Thymus (tissue), 11 donors: ENCODE measurements at regions not wholly inside any gene's neighbourhood (a gene's known extent, or its start where the extent isn't known, plus 50 kb on each side); places are given as distances from the start of the nearest gene placed in this dataset.

Experiments used
- DNase-seq, 9 donors: peaks; one replicate each; pipeline ENCODE4 v3.0.0-alpha.2; 2013; ENCODE audit warnings: low spot score in 9 of 9, low read depth in 6 of 9, missing footprints in 1 of 9
- H3K27ac ChIP-seq, 2 donors: one replicate each; pipeline ENCODE4 v1.5.1; 2013; ENCODE audit warnings: control low read depth in 1 of 2, low read depth in 1 of 2, low read length in 1 of 2, mild to moderate bottlenecking in 1 of 2, moderate library complexity in 1 of 2
- H3K27me3 ChIP-seq, 2 donors: one replicate each; pipeline ENCODE4 v1.5.1; 2013; ENCODE audit warnings: low read length in 1 of 2; ENCODE audit not compliant: control insufficient read depth in 2 of 2, insufficient read depth in 1 of 2
- H3K36me3 ChIP-seq, 2 donors: one replicate each; pipeline ENCODE4 v1.5.1; 2013; ENCODE audit warnings: low read length in 1 of 2, mild to moderate bottlenecking in 1 of 2, moderate library complexity in 1 of 2; ENCODE audit not compliant: control insufficient read depth in 2 of 2, insufficient read depth in 2 of 2
- H3K4me1 ChIP-seq, 2 donors: one replicate each; pipeline ENCODE4 v1.5.1; 2013; ENCODE audit warnings: low read length in 2 of 2; ENCODE audit not compliant: control insufficient read depth in 2 of 2, insufficient read depth in 2 of 2
- H3K4me3 ChIP-seq, 2 donors: one replicate each; pipeline ENCODE4 v1.5.1; 2013; ENCODE audit warnings: low read length in 2 of 2, control low read depth in 1 of 2, mild to moderate bottlenecking in 1 of 2
- H3K9me3 ChIP-seq, 2 donors: one replicate each; pipeline ENCODE4 v1.5.1; 2013; ENCODE audit warnings: low read length in 1 of 2, mild to moderate bottlenecking in 1 of 2; ENCODE audit not compliant: control insufficient read depth in 2 of 2, insufficient read depth in 1 of 2
- WGBS: extraction: QIAGEN DNeasy Blood & Tissue Kit; methylation state at CpG from one replicate; pipeline ENCODE4 v1.1.7; 2013; 5-methylcytosine and 5-hydroxymethylcytosine counted together
- donor health status: healthy.

GRCh38 chr9:81850724-81851123 is 77.5 kb upstream of the SPATA31D4 start:
- 92% methylated on average over 6 of the region's 6 CpGs for WGBS

GRCh38 chr9:81851340-81851739 is 76.9 kb upstream of the SPATA31D4 start:
- H3K27me3 ChIP-seq, result no peaks in the 10 kb centered on the region
- no peak for DNase-seq
- H3K27ac ChIP-seq, result no peak overlapping the region
- no peaks in the 10 kb centered on the region for H3K9me3 ChIP-seq
- no peaks in the 10 kb centered on the region for H3K36me3 ChIP-seq
- no peak overlapping the region for H3K4me3 ChIP-seq
- WGBS, result 94% methylated on average over 5 of the region's 5 CpGs
- H3K4me1 ChIP-seq, result no peaks in the 10 kb centered on the region

More at GRCh38 chr9:81850724-81851123, 77.5 kb upstream of the SPATA31D4 start:
- Histone ChIP-seq H3K9me3 (no peaks in the 10 kb centered on the region), H3K4me3 (no peak overlapping the region), H3K4me1 (no peaks in the 10 kb centered on the region), H3K36me3 (no peaks in the 10 kb centered on the region), H3K27me3 (no peaks in the 10 kb centered on the region), H3K27ac (no peak overlapping the region)
- no peak for DNase-seq

GRCh38 chr9:81852820-81853219 is 75.4 kb upstream of the SPATA31D4 start:
- Histone ChIP-seq H3K27ac (no peak overlapping the region), H3K4me1 (no peaks in the 10 kb centered on the region), H3K36me3 (no peaks in the 10 kb centered on the region), H3K9me3 (no peaks in the 10 kb centered on the region), H3K4me3 (no peak overlapping the region), H3K27me3 (no peaks in the 10 kb centered on the region)
- DNase-seq, result no peak
- WGBS, result 94% methylated on average over 1 of the region's 1 CpG

DNA sequence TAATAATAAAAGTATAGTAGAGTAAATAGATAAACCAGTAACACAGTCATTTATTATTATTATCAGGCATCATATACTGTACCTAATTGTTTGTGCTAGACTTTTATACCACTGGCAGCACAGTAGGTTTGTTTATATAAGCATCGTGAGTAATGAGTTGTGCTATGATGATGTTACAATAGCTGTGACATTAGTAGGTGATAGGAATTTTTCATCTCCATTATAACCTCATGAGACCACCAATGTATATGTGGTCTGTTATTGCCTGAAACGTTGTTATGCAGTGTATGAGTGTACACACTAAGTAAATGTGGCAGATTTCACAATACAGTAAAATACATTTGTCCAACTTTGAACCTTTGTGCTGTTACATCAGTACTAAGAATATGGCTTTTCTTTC is 72.7 kb upstream of the SPATA31D4 start:
- Histone ChIP-seq H3K9me3 (no peaks in the 10 kb centered on the region), H3K27ac (no peak overlapping the region), H3K4me3 (no peak overlapping the region), H3K27me3 (no peaks in the 10 kb centered on the region), H3K4me1 (no peaks in the 10 kb centered on the region), H3K36me3 (no peaks in the 10 kb centered on the region)
- 89% methylated on average over 2 of the region's 2 CpGs for WGBS
- no peak for DNase-seq

DNA sequence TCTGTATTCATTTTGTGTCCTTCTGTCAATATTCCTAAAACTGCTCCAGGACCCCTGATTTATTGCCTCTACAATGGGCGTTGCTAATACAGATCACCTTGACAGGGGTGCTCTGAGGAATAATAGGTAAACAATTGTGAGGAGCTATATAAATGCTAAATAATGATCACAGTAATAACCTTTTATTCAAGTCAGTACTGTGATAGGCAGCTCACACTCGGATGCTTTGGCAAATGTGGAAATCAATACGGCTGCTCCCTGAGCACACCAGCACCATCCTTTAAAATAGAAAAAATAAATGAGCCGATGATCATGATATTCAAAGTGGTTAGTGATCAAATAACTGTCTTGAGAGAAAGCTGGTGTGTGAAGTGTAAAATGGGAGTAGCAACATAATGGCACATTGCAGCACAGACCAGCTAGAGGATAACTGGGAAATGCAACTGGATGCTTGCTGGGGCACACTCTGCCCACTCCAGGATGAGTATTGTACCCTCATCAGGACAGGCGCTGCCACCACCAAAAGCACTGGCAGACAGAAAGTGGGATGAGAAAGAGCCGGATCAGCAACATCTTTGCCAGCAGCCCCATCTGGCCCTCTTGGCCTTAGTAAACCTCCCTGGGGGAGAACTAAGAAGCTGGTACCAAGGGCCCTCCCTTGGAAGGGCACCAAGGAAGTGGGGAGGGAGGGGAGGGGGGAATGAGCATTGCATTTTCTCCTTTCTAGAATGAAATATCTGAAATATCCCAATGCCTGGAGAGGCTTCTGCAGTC is 69.4 kb upstream of the SPATA31D4 start:
- no peak overlapping the region for H3K27ac ChIP-seq
- no peak for DNase-seq
- H3K4me1 ChIP-seq, result no peaks in the 10 kb centered on the region
- WGBS, result 97% methylated on average over 6 of the region's 6 CpGs
- no peak overlapping the region for H3K4me3 ChIP-seq
- H3K9me3 ChIP-seq, result no peaks in the 10 kb centered on the region
- no peaks in the 10 kb centered on the region for H3K27me3 ChIP-seq
- no peaks in the 10 kb centered on the region for H3K36me3 ChIP-seq

GRCh38 chr9:81860581-81860980 is 67.6 kb upstream of the SPATA31D4 start:
- no peaks in the 10 kb centered on the region for H3K36me3 ChIP-seq
- WGBS, result 91% methylated on average over 8 of the region's 8 CpGs
- H3K4me1 ChIP-seq, result no peaks in the 10 kb centered on the region
- no peak for DNase-seq
- H3K9me3 ChIP-seq, result no peaks in the 10 kb centered on the region
- H3K27ac ChIP-seq, result no peak overlapping the region
- no peak overlapping the region for H3K4me3 ChIP-seq
- H3K27me3 ChIP-seq, result no peaks in the 10 kb centered on the region

DNA sequence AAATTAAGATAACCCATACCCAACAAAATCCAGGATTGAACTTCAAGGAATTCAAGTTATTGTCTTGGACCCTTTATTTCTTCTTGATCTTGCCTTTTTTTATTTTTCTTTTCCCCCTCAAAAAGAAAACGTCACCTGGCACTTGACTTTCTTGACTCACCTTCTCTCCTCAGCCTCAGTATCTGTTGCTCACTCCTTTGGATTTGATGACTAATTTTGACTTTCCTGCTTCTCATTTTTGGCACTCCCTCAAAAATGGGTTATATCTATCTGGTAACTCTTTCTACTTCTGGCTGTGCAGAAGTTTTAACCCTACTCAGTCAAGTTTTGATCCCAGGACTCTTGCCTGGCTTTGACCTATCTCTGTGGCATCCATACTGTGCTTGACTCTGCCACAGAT is 66.6 kb upstream of the SPATA31D4 start:
- WGBS, result 95% methylated on average over 1 of the region's 1 CpG
- Histone ChIP-seq H3K4me1 (no peaks in the 10 kb centered on the region), H3K27ac (no peak overlapping the region)

GRCh38 chr9:81868145-81868544 is 60.1 kb upstream of the SPATA31D4 start:
- DNase-seq, result no peak
- H3K27ac ChIP-seq, result no peak overlapping the region
- H3K9me3 ChIP-seq, result no peaks in the 10 kb centered on the region
- no peaks in the 10 kb centered on the region for H3K4me1 ChIP-seq
- H3K36me3 ChIP-seq, result no peaks in the 10 kb centered on the region
- WGBS, result 83% methylated on average over 3 of the region's 3 CpGs
- H3K27me3 ChIP-seq, result no peaks in the 10 kb centered on the region
- H3K4me3 ChIP-seq, result no peak overlapping the region

More for the DNA sequence above, 66.6 kb upstream of the SPATA31D4 start:
- no peaks in the 10 kb centered on the region for H3K9me3 ChIP-seq
- DNase-seq, result no peak
- H3K36me3 ChIP-seq, result no peaks in the 10 kb centered on the region
- no peak overlapping the region for H3K4me3 ChIP-seq
- H3K27me3 ChIP-seq, result no peaks in the 10 kb centered on the region

DNA sequence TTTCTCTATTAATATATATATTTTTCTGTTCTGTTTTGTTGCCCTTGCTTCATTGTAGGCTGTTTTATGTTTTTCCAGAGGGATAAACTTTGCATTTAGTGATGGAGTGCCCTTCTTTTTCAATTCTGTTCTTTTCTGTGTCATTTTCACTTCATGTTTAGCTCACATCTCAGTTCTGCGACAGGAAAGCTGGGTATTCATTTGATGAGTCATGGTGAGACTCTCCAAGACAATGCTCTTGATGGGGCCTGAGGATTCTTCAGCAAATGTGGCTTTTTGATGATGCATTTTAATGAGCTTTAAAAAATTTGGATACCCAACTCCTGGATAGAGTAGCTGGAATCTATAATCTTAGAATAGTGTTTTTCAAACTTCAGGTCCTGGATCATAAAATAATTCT is 56.5 kb upstream of the SPATA31D4 start:
- Histone ChIP-seq H3K27ac (no peak overlapping the region), H3K9me3 (no peaks in the 10 kb centered on the region), H3K4me3 (no peak overlapping the region), H3K4me1 (no peaks in the 10 kb centered on the region), H3K36me3 (no peaks in the 10 kb centered on the region), H3K27me3 (no peaks in the 10 kb centered on the region)
- WGBS, result 93% methylated on average over 1 of the region's 1 CpG
- DNase-seq, result no peak
